GM19452 (cell line): ENCODE measurements at regions not wholly inside any gene's neighbourhood (a gene's known extent, or its start where the extent isn't known, plus 50 kb on each side); places are given as distances from the start of the nearest gene placed in this dataset.

Experiments used
- ATAC-seq: cut with Tn5 transposase; IDR thresholded peaks from one replicate; pipeline ENCODE4 v1.9.1; 2021; ENCODE audit not compliant: unreplicated experiment

DNA sequence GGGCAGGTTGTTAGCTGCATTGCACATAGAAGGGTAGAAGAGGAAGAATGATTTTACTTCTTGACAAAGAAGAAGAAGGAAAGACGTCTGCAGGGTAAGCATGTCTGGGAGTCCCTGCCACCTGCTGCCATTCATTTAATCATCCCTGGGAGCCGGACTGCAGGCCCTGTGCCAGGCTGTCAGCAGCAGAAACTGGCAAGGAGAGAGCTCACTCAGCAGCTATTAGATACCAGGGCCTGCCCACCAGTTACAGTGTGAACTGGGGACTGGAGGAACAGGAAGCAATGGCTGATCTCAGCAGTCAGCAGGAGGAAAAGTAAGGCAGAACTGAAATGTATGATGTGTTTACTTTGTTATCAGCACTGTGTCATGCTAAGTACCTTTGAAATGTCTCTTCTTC is 75.7 kb upstream of the C1orf87 start:
- ATAC-seq = no peak

- ATAC-seq = no peak
Observed at GRCh38 chr1:60146884-60147283, 73.3 kb upstream of the C1orf87 start.

DNA sequence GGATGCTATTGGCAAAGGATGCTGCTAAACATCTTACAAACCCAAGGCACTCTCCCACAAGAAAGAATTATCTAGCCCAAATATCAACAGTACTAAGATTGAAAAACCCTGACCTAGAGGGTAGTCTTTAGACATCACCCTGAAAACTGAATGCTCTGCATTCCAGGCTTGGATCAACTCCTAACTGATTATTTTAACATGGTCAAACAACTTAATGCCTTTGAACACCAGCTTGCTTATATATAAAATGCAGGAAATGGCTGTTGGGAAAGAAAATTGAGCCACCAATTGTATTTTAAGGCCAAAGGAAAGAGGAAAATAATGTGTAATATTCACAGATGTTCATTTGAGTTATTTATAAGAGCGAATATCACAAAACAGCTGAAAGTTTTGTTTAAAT is 72.2 kb upstream of the C1orf87 start:
- ATAC-seq = no peak

DNA sequence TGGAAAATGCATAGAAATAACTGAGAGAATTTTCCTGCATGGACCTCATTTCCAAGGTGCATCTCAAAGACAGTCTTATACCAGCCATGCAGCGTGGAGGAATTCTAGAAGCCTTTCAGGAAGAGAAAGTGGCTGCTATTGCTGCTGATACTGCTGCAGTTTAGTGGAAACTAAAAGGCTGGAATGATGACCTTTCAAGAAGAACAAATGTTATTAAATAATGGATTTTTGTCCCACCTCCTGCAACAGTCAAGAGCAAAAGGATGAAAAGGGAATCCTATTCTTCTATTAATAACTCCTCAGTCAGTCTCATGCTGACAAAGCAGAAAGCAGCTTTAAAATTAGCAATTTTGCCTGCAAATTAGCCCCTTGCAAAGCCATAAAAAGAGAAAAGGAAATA is 68.2 kb upstream of the C1orf87 start:
- no peak for ATAC-seq

- no peak for ATAC-seq
Observed at GRCh38 chr1:60141276-60141675, 67.7 kb upstream of the C1orf87 start.

DNA sequence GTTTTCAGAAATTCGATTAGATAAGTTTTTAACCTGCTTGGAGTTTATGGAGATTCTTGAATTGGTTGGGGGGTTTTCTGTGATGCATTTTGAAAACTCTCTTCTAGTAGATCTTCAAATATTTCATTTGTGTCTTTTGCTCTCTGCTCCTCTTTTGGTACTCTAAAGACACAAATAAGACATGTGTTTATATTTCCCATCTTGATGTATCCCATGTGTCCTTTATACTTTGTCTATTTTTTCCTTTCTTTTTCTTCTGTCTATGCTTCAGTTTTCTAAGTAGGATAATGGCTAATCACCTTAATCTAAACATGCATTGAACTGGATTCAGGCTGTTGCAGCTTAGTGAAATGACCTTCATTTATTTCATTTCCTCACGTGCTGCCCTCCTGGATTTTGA is 63.8 kb upstream of the C1orf87 start:
- no peak for ATAC-seq

DNA sequence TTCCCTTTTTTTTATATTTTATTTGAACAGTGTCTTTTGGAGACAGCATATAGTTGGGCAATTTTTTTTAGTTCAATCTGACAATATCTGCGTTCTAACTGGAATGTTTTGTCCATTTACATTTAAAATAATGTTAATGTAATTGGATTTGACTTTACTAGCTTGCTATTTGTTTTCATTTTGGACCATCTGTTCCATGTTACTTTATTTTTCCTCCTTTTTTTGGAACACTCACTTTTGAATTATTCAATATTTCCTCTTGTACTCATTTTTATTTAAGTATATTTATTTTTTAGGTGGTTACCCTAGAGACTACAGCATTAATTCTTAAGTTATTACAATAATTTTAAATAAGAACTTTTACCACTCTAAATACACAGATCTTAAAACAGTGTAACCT is 62.8 kb upstream of the C1orf87 start:
- no peak for ATAC-seq

- ATAC-seq = no peak
Observed at GRCh38 chr1:60134716-60135115, 61.1 kb upstream of the C1orf87 start.

GRCh38 chr1:60133848-60134247 is 60.3 kb upstream of the C1orf87 start:
- no peak for ATAC-seq

- ATAC-seq = no peak
Observed at GRCh38 chr1:60133000-60133673, 59.6 kb upstream of the C1orf87 start.

DNA sequence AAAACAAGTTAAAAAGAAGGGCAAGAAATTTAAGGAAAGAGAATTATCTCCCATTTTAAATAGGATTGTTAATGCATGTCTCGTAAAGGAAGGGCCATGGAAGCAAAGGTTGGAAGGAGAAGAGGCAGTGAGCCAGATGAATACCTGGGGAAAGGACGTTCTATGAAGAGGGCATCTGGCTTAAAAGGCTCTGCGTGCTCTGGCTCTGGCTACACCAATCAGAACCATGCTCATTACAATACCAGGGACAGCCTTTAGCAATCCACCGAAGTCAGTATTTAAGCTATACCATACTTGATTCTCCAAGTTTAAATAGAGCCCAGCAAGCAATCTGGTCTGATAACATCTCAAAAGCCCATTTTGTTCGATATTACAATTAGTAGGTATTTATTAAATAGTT is 58.5 kb upstream of the C1orf87 start:
- ATAC-seq = no peak

DNA sequence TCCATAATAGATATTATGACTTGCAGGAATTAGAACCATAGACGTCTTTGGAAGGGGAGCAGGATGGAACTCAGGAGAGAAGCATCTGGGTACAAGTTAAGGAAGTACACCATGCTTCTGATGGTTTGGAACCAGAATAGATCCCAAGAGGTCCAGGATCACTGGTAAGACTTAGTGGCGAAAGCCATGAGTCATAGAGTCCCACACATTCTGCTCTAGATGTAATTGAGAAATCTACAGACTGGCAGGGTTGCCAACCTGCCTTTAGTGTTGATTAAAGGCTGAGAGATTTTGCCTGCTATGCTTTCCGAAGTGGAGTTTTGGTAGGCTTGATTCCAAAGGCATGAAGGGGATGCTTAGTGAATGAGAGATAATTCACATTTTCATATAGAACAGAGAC is 57.1 kb upstream of the C1orf87 start:
- no peak for ATAC-seq

DNA sequence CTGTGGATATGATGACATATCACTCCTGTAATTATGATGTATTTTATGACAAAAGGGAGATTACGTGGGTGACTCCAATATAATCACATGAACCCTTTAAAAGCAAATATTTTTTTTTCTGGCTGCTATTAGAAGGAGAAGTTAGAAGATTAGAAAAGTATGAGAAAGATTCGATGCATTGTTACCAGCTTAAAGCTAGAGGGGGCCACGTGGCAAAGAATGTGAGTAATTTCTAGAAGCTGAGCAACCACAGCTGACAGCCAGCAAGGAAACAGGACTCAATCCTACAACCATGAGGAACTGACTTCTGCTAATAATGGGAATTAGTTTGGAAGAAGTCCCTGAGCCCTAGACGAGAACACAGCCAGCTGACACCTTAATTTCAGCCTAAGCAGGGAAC is 56.3 kb upstream of the C1orf87 start:
- ATAC-seq = no peak

- no peak for ATAC-seq
Observed at GRCh38 chr1:60126723-60127122, 53.2 kb upstream of the C1orf87 start.
